ENCODE measurements at regions not wholly inside any gene's neighbourhood (a gene's known extent, or its start where the extent isn't known, plus 50 kb on each side); places are given as distances from the start of the nearest gene placed in this dataset.

GRCh38 chr3:62987721-62988120, 112.5 kb upstream of the CADPS start:
- TF ChIP-seq, protein P1, sequence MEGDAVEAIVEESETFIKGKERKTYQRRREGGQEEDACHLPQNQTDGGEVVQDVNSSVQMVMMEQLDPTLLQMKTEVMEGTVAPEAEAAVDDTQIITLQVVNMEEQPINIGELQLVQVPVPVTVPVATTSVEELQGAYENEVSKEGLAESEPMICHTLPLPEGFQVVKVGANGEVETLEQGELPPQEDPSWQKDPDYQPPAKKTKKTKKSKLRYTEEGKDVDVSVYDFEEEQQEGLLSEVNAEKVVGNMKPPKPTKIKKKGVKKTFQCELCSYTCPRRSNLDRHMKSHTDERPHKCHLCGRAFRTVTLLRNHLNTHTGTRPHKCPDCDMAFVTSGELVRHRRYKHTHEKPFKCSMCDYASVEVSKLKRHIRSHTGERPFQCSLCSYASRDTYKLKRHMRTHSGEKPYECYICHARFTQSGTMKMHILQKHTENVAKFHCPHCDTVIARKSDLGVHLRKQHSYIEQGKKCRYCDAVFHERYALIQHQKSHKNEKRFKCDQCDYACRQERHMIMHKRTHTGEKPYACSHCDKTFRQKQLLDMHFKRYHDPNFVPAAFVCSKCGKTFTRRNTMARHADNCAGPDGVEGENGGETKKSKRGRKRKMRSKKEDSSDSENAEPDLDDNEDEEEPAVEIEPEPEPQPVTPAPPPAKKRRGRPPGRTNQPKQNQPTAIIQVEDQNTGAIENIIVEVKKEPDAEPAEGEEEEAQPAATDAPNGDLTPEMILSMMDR (IDR thresholded peaks at IDR 0.05), result no peak
- TF ChIP-seq POLR2A (IDR thresholded peaks at IDR 0.05), result no peak
